Posterior vena cava (tissue), 2 donors: ENCODE measurements at regions not wholly inside any gene's neighbourhood (a gene's known extent, or its start where the extent isn't known, plus 50 kb on each side); places are given as distances from the start of the nearest gene placed in this dataset.

Source experiments
- DNase-seq: peaks from one replicate; pipeline ENCODE4 v3.0.0-alpha.2; 2020; ENCODE audit warnings: low spot score
- intact Hi-C, 2 donors: fragments of 100-400 bp; cut with DNase I; formaldehyde crosslinking; loops; one replicate each; pipeline versions ENCODE4 v1.14.1 to v1.14.2; 2022 to 2023
- donor health status: DM: yes; HTN: yes; CAD: no.
- donor health status: DM: yes; HTN: yes; CAD: no.

DNA sequence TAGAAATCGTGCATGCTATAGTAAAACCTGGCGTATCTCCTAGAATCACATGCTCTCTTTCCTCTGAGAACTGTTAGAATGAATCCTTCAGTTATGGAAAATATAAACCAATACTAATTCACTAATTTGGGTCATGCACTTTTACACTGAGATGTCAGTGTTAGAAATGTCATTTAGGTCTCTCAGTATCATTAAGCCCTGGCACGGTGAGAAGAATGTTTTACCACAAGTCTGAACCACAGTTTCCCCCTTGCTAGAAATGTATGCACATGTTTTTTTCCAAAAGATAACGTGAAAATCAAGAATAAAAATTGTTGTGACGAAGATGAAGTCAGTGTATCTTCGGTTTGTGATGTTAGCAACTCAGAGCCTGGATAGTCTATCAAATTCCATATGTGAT is 1062.7 kb upstream of the NCAM2 start:
- intact Hi-C loops = no loop called here
- no peak for DNase-seq

DNA sequence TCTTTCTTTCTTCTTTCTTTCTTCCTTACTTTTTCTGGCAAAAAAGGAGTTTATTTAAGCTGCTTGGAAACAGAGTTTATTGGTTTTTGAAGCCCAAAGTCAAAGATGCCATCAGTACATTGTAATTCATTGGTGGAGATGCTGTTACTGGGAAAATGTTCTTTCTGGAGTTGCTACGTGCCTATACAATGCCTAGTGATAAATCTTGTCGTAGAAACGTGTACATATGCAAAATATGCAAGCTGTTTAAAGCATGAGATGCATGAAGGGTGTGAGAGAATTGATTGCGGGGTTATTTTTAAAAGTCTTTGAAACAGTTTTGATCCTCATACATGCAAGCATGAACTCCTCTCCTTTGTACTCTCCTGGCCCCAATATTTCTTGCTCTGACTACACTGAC is 1060.6 kb upstream of the NCAM2 start:
- intact Hi-C loops = no loop called here
- no peak for DNase-seq

GRCh38 chr21:19941626-19942025 is 1056.6 kb upstream of the NCAM2 start:
- DNase-seq = no peak
- intact Hi-C loops = no loop called here

DNA sequence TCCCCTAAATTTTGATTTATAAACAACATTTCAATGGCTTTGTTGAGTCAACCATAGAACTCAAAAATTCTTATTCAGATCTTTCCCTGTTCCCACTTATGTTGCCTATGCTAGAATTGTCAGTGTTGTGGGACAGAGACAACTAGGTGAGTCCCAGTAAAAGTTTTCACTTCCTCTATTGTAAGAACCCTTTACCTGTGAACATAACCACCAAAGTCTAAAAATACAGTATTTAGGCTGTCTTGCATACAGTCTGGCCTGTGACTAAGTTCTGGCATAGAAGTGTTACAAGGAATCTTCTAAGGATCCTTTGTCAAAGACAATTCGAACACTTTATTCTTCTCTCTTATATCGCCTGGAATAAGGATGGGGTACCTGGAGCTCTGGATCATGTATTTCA is 1047.9 kb upstream of the NCAM2 start:
- DNase-seq = no peak
- intact Hi-C loops = no loop called here

DNA sequence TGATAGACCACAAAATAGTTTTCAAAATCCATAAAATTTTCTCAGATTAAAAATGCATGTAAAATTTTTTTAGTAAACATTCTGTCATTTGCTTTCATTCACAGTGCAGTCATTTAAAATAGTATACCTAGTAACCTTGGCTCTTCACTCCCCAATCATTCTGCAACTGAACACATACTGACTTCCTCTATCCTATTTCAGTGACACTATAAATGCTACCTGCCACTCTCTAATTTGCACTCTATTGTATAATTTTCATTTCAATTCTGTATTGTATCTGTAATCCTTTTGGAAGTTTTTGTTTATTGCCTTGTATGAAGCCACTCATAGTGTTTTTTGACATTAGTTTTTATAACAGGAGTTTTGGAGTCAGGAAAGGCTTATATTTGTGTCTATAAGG is 1029.1 kb upstream of the NCAM2 start:
- intact Hi-C loops = loop anchor here in 1 of 2 donors (10.0 kb wide), 1 partner anchor 56 kb away; no protein-coding TSS in a partner anchor
- DNase-seq = no peak

DNA sequence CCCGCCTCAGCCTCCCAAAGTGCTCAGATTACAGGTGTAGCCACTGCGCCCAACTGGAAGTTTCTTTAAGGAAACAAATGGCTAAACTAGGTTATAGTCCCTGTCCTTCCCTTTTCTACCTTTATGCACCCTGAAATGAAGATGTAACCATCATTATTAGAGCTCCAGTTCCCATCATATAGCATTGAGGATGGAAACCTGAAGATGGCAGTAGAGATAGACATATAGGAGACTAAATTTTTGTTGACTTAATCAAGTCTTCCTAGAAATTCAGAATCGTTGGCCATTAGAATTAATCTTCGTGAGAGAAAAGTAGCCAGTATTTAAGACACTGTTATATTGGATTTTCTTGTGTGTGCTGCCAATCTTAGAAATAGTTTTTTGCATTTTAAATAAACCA is 1016.3 kb upstream of the NCAM2 start:
- intact Hi-C loops = no loop called here
- DNase-seq = no peak

- intact Hi-C loops = no loop called here
- no peak for DNase-seq
These were observed 1011.8 kb upstream of the NCAM2 start for GRCh38 chr21:19986396-19986795.

- intact Hi-C loops = no loop called here
- DNase-seq = no peak
These were observed 1010.5 kb upstream of the NCAM2 start for GRCh38 chr21:19987671-19988070.

- DNase-seq = no peak
- intact Hi-C loops = no loop called here
These were observed 1005.7 kb upstream of the NCAM2 start for GRCh38 chr21:19992540-19992939.

DNA sequence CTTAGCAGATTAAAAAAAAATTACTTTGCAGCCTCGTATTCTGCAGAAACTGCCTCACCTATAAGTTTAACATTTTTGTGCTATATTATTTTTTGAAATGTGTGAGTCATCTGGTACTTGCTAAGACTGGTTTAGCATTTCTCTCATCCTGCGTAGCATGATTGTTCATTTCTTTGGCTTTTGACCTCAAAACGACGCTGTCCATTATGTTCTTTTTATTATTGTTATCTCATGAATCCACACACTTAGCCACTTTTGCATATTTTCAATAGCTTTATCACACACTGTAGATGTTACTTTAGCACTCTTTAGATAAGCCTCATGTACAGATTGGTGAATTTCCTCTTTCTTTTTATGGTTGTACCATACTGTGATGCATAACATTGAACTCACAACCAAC is 1004.9 kb upstream of the NCAM2 start:
- intact Hi-C loops = no loop called here
- DNase-seq = no peak

DNA sequence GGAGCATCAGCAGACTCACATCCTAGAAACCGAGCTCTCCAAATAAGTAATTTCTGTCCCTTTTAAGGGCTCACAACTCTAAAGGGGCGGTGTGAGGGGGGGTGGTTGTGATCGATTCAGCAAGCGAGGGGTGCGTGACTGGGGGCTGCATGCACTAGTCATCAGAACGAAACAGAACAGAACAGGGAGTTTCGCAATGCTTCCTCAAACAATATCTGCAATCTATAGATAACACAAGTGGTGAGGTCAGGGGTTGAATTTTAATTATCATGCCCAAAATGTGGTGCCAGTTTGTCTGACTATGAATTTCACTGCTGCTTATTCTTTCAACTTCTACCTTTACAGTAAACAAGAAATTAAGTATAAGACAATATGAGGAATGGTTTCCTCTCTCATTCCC is 1003.0 kb upstream of the NCAM2 start:
- intact Hi-C loops = no loop called here
- DNase-seq = no peak

GRCh38 chr21:19998453-19998852 is 999.8 kb upstream of the NCAM2 start:
- DNase-seq = no peak
- intact Hi-C loops = no loop called here

DNA sequence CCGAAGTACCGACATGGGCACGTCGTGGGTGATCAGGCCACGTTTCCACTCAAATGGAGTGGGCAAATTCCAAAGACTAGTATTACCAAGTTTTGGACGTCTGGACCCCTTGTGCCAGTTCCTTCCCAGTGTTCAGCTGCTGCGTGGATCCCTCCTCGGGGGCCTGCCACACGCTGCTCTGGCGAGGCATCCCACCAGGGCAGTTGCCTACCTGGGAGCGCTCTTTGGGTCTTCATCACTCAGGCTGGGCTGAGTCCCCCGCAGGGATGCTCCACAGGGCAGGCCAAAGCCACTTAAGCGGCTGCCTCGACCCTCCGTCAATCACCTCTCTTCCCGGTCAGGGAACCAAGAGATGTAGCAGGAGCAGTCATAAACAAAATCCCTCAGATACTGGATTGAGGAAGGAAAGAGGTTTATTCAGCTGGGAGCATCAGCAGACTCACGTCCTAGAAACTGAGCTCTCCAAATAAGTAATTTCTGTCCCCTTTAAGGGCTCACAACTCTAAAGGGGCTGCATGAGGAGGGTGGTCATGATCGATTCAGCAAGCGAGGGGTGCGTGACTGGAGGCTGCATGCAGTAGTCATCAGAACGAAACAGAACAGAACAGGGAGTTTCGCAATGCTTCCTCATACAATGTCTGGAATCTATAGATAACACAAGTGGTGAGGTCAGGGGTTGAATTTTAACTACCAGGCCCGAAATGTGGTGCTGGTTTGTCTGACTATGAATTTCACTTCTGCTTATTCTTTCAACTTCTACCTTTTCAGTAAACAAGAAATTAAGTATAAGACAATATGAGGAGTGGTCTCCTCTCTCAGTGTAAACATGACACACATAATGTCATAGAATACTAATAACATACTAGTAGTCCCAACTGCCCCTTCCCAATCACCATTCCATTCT is 998.6 kb upstream of the NCAM2 start:
- DNase-seq = peak; percentile 74
- intact Hi-C loops = no loop called here

DNA sequence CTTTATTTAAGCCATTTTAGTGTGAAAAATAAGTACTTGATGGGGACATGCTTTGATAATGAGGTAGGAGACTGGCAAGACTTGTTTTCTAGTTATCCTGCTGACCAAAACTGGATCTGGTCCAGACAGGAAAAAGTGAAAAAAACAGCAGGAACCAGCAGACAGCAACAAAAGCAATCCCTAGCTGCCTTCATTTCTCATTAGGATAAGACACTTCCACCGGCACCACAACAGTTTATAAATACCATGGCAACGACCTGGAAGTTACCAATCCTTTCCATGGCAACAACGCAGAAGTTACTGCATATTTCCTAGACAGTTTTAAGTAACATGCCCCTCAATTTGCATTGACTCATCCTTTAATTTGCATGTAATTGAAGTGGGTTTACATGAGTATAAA is 993.8 kb upstream of the NCAM2 start:
- intact Hi-C loops = no loop called here
- no peak for DNase-seq

GRCh38 chr21:20010691-20011200 is 987.5 kb upstream of the NCAM2 start:
- intact Hi-C loops = no loop called here
- no peak for DNase-seq

- intact Hi-C loops = no loop called here
These were observed 984.4 kb upstream of the NCAM2 start for GRCh38 chr21:20013851-20014250.

DNA sequence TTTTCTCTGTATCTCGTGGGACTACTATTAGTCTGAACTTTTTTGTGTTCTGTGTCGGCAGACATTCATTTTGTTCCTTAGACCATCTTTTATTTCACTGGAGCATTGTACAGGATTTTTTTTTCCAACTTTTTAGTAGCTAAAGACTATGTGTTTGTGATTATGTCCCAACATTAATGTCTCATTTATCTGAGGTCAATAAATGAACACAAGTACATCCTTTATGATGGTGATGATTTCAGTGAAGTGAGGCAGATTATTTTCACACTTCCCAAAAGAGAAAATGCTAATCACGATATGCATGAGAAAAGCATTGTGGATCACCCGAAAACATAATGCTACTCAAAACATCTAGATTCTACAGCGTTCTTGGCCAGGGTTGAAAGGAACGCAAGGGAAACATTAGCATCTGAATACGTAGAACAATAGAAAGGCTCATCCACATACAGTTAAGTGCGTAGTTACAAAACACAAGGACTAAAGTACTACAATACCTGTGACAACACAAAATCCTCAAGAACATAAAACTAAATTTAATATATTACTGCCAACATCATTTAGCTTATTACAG is 981.7 kb upstream of the NCAM2 start:
- no peak for DNase-seq
- intact Hi-C loops = no loop called here

More at GRCh38 chr21:20013851-20014250, 984.4 kb upstream of the NCAM2 start:
- no peak for DNase-seq

DNA sequence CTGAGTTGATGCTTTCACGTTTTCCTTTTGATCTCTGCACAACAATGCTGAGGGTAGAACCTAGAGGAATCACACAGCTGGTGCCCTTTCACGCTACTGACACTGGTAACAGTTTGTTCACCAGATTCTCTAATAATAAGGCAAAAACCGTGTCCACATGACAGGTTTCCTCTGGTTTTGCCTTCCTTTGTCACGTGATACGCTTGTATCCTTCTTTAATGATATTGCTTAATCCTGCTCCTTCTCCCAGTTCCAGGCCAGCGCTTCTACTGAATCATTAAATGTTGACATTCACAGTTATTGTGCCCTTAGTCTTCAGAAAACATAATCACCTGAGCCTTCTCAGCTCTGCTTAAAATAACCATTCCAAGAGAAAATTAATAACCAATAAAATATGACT is 978.2 kb upstream of the NCAM2 start:
- intact Hi-C loops = loop anchor here in 1 of 2 donors (10.0 kb wide), 1 partner anchor 55 kb away; no protein-coding TSS in a partner anchor
- no peak for DNase-seq

DNA sequence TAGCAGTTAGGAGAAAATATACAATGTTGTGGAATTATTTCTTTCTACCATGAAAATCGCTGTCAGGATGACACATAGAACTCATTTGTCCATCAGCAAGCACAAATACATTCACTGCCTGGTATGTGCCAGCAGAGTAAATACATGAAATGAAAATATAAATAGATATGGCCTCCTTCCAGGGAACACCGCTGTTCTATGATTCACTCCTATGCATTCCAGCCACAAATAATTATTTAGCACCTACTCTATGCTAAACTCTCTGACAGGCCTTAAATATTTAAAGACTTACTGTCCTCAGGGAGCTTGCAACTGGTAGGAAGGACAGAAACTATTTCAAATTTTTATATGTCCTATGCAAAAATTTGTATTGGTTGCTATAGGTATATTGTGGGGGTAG is 975.0 kb upstream of the NCAM2 start:
- intact Hi-C loops = loop anchor here in 1 of 2 donors (10.0 kb wide), 1 partner anchor 58 kb away; no protein-coding TSS in a partner anchor
- DNase-seq = no peak

GRCh38 chr21:20024741-20025140 is 973.5 kb upstream of the NCAM2 start:
- intact Hi-C loops = loop anchor here in 1 of 2 donors (10.0 kb wide), 1 partner anchor 60 kb away; no protein-coding TSS in a partner anchor
- DNase-seq = no peak
